GM18511 (cell line): ENCODE measurements at regions not wholly inside any gene's neighbourhood (a gene's known extent, or its start where the extent isn't known, plus 50 kb on each side); places are given as distances from the start of the nearest gene placed in this dataset.

Source experiments
- ATAC-seq: cut with Tn5 transposase; IDR thresholded peaks from one replicate; pipeline ENCODE4 v1.9.1; 2021; ENCODE audit warnings: mild to moderate bottlenecking, moderate library complexity; ENCODE audit not compliant: unreplicated experiment

GRCh38 chr16:86306011-86306644, 204.2 kb upstream of the FOXF1 start:
- ATAC-seq = no peak

GRCh38 chr16:86306811-86307513, 203.4 kb upstream of the FOXF1 start:
- no peak for ATAC-seq

GRCh38 chr16:86307514-86307903, 202.8 kb upstream of the FOXF1 start:
- ATAC-seq = no peak

GRCh38 chr16:86308514-86308913, 201.8 kb upstream of the FOXF1 start:
- ATAC-seq = no peak

DNA sequence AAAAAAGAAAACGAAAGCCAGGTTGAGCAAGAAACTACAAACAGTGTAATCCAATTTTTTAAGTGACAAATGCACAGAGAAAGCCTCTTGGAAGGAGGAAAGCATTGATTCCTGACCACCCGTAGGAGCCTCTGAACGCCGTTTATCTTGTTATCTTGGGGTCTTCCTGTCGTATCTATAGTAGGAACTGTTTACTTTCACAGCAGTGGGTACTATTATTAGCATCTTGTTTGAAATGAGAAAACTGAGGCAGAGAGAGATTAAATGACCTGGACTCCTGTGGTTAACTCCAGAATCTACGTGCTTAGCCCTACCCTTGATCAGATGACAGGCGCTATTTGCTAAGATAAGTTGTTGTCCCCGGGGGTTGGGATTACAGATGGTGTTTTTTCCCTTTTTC, 196.7 kb upstream of the FOXF1 start:
- no peak for ATAC-seq

- ATAC-seq = no peak
Measured at GRCh38 chr16:86314402-86315025, 195.8 kb upstream of the FOXF1 start.

- ATAC-seq = no peak
Measured at GRCh38 chr16:86316967-86317812, 193.1 kb upstream of the FOXF1 start.

DNA sequence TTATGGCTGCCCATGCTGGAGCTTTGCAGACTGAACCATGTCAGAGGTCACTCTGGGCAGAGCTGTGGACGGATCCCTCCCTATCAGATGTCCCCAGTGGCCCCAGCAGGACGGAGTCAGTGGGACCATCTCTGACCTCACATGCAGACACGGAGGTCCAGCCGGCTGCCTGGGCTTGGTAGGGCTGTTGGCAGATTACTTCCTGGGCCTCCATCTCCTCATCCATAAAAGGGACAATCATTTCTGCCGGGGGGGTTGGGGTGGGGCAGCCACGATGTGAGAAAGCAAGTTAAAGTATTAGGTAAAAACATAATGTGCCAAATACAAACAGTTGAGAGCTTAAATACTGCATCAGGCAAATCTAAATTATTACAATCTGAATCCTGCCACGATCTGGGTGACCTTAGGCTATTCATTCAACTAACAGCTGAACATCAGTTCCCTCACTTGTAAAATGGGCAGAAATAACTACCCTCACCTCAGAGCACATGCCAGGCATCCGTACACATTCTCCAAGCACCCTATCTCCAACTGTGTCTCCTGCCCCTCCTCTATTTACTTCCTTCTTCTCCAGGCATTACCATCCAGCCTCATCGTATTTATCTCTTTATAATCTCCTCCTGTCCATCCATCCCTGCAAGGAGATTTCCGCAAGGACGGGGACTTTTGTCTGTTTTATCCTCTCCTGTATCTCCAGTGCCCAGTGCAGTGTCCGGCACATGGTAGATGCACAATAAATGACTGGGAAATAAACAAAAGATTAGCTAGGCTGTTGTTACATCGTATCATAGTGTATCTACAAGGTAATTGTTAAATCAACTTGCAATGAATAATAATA, 192.3 kb upstream of the FOXF1 start:
- ATAC-seq = no peak

DNA sequence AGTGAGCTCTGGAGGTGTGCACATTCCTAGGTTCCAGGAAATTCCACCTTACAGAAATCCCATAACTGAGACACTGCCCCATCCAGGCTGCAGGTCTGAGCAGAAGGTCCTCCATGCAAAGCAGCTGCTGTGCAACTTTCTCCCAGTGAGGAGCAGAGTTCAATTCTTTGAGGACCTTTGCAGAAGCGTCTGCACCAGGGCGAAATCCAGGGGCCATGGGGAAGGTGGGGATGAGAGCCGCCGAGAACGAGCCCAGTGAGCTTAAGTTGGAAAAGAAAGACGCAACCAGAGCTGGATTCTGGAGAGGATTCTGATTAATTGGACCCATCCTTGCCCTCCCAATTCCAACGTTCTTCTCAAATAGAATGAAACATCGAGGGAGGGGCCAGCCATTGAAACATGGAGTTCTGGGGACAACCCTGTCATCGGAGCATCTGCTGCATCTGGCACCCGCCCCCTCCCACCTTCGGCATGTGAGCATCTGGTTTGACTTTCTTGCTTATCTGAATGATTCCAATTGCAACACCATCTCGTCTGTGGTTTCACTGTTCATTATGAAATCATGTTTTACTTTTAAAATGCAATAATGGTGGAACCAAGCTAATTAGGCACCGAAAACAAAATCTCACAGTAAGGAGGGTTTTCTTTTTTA, 190.6 kb upstream of the FOXF1 start:
- no peak for ATAC-seq

DNA sequence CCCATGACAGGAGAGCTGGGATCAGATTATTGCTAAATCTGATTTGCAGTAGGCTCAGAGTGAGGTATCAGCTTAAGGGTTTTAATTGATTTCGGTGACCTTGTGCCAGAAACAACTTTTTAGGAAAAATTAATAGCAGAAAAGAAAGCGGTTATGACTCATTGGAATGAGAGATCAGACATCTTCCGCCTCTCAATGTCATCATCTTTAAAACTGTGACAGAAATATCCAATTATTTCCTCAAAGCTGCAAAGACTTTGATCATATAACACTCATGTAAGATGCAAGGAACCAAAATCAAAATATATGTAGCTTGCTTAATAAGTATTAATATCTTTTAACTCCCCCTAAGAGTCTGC, 190.1 kb upstream of the FOXF1 start:
- no peak for ATAC-seq

- no peak for ATAC-seq
Measured at GRCh38 chr16:86321491-86321890, 188.8 kb upstream of the FOXF1 start.

GRCh38 chr16:86322283-86322682, 188.0 kb upstream of the FOXF1 start:
- ATAC-seq = no peak

- ATAC-seq = no peak
Measured at GRCh38 chr16:86322806-86323205, 187.5 kb upstream of the FOXF1 start.

DNA sequence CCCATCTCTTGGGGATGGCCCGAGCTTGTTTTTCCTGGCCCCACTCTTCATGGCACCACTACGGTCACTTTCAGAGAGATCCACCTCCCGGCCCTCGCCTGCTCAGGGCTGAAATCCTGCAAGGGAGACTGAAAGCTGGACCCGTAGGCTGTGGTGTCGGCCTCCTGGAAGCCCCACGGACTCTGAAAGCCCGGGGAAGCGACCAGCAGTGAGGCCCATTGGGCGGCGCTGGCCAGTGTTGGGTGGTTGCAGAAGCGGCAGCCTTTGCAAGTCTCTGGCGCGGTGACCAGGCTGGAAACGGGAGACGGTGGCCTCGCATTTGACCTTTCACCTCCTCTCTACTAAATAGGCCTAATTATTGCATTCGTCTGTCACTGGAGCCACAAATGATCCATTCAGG, 186.0 kb upstream of the FOXF1 start:
- ATAC-seq = no peak

GRCh38 chr16:86325360-86325759, 185.0 kb upstream of the FOXF1 start:
- no peak for ATAC-seq

DNA sequence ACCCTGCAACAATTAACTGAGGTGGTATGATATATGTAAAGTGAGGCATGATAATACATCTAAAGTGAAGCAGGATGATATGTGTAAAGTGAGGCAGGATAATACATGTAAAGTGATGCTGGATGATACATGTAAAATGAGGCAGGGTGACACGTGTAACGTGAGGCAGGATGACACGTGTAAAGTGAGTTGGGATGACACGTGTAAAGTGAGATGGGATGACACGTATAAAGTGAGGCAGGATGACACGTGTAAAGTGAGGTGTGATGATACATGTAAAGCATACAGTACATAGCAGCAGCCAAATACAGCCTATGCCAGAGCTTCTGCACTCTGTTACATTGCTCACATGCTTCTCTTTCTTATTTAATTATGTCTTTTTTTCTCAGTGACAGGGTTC, 184.4 kb upstream of the FOXF1 start:
- no peak for ATAC-seq

GRCh38 chr16:86327321-86327720, 183.0 kb upstream of the FOXF1 start:
- no peak for ATAC-seq

- no peak for ATAC-seq
Measured at GRCh38 chr16:86330906-86331305, 179.4 kb upstream of the FOXF1 start.

- ATAC-seq = no peak
Measured at GRCh38 chr16:86334079-86334635, 176.2 kb upstream of the FOXF1 start.
